Stomach (tissue), 4 donors: ENCODE measurements at regions not wholly inside any gene's neighbourhood (a gene's known extent, or its start where the extent isn't known, plus 50 kb on each side); places are given as distances from the start of the nearest gene placed in this dataset.

Experiments
- EP300 ChIP-seq: sonication (generic); formaldehyde crosslinking; IDR thresholded peaks from one replicate; pipeline ENCODE4 v1.6.1; 2017; ENCODE audit warnings: antibody characterized with exemption
- TF ChIP-seq, protein P1 (sequence below), 7 experiments: fragments of 450-650 bp in 4 of 7; fragments of 200-600 bp in 3 of 7; sonication (generic) in 3 of 7; IDR thresholded peaks; one replicate each; pipeline ENCODE4 v1.5.1; 2016 to 2019; ENCODE audit warnings: antibody characterized with exemption in 7 of 7, control low read depth in 2 of 7, mild to moderate bottlenecking in 1 of 7

DNA sequence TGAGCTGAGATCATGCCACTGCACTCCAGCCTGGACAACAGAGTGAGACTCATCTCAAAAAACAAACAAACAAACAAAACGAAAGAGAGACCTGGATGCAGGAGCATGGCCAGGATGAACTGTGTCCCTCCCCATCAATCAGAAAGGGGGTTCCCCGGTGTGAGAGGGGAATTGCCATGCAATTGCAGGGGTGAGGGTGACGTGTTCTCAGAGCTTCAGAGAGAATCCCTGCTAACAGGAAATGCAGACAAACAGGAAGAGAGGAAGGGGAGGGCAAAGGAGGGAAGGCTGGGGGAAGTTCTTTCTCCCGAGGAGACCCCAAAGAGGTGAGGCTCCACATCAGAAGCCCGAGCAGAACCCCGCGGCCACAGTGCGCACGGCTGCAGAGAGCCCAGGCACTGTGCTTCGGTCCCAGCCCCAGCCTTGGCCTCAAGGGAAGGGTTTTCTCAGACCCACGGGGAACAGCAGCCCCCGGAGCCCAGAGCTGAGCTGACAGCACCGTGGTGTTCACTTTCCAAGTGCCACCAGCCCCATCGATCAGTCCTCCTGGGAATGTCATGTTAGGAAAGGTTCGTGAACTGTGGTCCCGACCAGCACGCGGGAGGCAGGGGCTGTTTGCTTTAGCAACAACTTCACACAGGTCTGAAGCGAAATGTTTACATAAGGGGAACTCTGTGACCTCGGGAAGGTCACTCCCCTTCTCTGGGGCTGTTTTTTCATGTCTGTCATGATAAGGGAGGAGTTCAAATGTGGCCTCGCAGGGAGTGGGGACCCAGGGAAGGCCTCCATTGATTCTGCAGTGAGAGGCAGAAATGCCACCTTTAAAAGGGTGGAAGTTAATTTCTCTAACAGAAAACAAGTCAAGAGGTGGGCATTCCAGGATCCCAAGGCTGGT lies 108.0 kb upstream of the ANO1 start:
- TF ChIP-seq, protein P1, sequence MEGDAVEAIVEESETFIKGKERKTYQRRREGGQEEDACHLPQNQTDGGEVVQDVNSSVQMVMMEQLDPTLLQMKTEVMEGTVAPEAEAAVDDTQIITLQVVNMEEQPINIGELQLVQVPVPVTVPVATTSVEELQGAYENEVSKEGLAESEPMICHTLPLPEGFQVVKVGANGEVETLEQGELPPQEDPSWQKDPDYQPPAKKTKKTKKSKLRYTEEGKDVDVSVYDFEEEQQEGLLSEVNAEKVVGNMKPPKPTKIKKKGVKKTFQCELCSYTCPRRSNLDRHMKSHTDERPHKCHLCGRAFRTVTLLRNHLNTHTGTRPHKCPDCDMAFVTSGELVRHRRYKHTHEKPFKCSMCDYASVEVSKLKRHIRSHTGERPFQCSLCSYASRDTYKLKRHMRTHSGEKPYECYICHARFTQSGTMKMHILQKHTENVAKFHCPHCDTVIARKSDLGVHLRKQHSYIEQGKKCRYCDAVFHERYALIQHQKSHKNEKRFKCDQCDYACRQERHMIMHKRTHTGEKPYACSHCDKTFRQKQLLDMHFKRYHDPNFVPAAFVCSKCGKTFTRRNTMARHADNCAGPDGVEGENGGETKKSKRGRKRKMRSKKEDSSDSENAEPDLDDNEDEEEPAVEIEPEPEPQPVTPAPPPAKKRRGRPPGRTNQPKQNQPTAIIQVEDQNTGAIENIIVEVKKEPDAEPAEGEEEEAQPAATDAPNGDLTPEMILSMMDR (IDR thresholded peaks at IDR 0.05), result no peak
- no peak for TF ChIP-seq EP300
